GM18499 (cell line): ENCODE measurements at regions not wholly inside any gene's neighbourhood (a gene's known extent, or its start where the extent isn't known, plus 50 kb on each side); places are given as distances from the start of the nearest gene placed in this dataset.
A peak's percentile ranks its signal among the peaks of the same experiment; 100 is the strongest.

ENCODE experiments used
- ATAC-seq: cut with Tn5 transposase; IDR thresholded peaks from one replicate; pipeline ENCODE4 v1.9.1; 2021; ENCODE audit warnings: moderate number of reproducible peaks; ENCODE audit not compliant: insufficient read depth, unreplicated experiment

DNA sequence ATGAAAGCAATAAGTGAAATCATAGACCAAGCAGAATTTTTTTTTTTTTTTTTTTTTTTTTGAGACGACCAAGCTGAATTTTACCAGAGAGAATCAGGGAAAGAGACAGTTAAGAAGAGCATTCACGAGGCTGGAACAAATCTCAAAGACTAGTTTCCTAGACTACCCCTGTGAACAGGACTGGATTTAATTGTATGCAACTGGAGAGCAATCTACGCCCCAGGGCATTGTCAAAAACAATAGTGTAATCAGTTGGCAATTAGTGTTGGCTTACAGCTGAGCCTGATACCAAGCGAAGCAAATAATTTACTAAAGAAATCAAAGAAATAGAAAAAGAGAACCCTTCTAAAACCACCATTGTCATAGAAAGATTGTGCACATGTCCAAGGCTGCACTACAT, 232.9 kb upstream of the CPNE8 start:
- ATAC-seq = no peak

DNA sequence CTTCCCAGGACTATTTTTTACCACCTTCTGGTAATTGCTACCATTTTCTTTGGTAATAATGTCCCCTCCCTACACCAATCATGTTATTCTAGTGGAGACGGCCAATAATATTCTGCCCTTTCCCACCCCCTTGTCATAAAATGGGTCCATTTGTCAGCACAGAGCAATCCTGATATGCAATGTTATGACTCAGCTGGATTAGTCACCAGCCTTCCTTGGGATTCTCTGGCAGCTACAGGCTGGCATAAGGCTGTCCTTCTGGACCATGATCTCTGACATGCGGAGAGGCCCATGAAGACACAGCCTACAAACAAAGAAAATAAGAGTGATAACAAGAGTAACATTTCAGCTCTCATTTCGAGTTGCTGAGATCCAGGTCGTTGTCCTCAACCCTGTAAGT, 222.0 kb upstream of the CPNE8 start:
- ATAC-seq = no peak

DNA sequence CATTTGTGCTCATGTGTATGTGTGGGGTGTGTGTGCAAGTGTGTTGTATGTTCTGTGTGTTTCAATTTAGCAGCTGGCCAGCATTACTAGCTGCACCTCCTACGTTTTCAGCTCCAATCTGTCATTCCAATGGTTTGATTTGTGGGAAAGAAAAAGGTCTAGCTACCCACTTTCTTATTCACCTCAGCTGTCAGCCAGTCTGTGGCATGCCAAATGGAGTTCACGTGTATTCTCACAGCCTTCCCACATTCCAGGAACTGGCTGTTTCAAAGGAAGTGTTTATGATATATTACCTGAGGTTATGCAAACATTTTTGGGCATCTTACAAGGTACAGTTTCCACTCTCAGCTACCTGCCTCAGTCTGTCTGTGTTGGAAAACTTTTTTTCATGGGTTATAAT, 220.2 kb upstream of the CPNE8 start:
- ATAC-seq = no peak

DNA sequence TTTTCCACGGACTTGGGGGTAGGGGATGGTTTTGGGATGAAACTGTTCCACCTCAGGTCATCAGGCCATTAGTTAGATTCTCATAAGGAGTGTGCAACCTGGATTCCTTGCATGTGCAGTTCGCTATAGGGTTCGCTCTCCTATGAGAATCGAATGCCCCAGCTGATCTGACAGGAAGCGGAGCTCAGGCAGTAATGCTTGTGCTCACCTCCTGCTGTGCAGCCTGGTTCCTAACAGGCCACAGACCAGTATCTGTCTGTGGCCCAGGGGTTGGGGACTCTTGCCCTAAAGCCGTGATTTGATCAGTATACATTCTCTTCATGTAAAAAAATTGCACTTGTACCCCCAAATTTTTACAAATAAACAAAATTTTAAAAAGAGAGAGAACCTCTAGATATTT, 219.4 kb upstream of the CPNE8 start:
- ATAC-seq = no peak

DNA sequence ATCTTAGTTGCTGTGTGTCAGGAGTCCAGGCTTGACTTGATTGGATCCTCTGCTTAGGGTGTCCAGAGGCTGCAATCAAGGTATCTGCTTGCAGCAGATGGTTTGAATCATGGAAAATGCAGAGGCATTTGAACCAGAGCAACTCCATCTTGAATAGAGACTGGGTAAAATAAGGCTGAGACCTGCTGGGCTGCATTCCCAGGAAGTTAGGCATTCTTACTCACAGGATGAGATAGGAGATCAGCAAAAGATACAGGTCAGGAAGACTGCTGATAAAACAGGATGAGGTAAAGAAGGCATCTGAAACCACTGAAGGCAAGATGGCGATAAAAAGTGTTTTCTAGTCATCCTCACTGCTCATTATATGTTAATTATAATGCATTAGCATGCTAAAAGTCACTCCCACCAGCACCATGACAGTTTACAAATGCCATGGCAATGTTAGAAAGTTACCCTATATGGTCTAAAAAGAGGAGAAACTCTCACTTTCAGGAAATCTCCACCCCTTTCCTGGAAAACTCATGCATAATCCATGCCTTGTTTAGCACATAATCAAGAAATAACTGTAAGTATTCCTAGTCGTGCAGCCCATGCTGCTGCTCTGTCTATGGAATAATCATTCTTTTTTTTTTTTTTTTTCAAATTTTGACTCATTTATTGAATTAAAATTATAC, 218.3 kb upstream of the CPNE8 start:
- ATAC-seq = no peak

DNA sequence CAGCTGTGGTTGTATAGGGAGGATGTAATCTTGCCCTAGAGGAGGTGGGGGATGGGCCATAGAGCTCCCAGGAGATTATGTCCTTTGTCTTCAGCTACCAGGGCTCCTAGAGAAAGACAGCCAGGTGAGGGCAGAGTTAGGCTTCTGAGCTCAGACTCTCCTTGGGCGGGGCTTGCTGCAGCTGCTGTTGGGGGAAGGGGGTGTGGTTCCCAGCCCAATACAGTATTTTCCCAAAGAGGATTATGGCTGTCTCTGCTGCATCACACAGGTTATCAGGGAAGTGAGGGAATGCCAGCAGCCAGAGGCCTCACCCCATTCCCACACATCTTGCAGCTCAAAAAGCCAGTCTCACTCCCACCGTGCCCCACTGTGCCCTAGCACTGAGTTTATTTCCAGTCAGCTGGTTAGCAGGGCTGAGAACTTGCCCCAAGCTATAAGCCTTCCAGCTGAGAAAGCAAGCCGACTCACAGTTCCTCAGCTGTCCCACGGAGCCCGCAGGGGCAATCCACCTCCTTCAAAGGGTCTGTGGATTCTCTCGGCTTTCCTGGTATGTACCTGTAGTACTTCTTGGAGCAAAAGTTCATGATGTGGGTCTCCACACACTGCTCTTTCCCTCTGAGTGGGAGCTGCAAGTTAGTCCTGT, 217.3 kb upstream of the CPNE8 start:
- ATAC-seq = no peak

DNA sequence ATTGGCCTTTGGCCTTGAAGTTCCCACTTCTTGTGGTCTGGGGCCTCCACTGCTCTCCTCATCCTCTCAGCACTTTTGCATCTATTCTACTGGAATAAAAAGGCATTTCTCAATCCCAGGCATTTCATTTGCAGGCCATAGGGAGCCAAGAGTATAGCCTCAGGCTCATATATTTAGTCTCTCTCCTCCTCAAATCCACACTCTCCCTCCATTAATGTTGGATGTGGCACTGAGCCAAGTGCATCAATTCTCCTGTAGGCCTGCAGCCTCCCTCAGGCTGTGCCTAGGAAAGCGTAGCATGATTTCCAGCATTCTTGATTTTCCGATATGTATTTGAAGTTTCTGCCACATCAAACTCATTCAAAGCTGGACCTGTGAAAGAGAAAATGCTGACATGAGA, 211.5 kb upstream of the CPNE8 start:
- ATAC-seq = no peak

DNA sequence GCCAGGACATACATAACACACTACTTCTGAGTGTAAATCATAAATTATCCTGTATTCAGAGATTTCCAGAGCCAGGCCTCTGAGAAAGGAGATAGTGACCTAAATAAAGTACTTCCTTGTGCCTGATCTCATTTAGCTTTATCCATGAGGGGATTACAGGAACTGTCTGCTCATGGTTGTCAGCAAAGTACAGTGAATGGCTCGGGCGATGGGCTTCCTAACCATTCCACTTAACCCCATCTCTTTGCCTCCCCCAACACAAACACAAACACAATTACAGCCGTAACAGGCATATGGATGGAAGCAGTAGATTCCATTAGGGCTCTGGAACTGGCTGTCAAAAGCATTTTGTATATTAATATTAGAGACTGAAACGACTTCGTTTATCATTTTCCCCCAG, 206.7 kb upstream of the CPNE8 start:
- no peak for ATAC-seq

DNA sequence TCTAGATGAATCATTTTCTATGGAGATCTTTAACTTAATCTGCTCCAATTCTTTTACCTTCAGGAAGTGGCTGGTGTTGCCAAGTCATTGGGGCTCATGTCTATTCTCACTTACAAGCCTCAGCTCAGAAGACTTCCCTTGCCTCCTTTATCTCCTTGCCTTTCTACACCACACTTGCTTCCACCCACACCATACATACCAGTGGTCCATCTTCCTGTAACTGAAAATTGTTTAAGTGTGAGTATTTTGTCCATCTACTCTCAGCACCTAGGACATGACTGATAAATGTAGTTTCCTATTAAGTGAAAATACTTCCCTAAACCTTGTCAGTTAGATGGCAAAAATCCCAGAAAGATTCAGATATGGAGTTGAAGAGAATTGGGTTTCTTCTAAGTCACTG, 199.7 kb upstream of the CPNE8 start:
- ATAC-seq = no peak

DNA sequence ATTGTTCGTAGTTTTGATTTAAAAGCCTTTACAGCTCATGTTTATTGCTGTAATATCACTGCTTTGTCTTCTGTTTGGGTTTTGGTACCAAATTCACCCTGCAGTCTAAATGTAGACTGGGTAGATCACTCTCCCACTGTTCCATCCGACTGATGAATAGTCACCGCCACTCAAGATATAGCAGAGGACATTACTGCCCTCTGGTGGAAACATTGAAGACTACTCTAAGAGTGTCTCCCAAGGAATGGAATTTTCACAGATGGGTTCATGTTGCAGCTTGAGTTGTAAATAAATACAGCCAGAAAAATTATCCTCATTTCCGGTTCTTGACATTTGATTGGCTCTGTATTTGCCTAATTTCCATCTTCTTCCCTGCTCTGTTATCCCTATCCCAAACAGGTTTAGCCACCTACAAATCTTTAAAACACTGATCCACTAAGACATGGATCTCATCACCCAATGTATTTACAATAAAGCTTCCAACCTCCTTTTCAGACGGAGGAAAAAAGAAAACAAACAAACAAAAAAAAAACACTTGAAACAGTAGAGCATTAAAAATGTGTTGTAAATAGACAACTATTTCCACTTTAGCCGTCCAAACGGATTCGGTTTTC, 198.3 kb upstream of the CPNE8 start:
- ATAC-seq = peak; percentile 84

DNA sequence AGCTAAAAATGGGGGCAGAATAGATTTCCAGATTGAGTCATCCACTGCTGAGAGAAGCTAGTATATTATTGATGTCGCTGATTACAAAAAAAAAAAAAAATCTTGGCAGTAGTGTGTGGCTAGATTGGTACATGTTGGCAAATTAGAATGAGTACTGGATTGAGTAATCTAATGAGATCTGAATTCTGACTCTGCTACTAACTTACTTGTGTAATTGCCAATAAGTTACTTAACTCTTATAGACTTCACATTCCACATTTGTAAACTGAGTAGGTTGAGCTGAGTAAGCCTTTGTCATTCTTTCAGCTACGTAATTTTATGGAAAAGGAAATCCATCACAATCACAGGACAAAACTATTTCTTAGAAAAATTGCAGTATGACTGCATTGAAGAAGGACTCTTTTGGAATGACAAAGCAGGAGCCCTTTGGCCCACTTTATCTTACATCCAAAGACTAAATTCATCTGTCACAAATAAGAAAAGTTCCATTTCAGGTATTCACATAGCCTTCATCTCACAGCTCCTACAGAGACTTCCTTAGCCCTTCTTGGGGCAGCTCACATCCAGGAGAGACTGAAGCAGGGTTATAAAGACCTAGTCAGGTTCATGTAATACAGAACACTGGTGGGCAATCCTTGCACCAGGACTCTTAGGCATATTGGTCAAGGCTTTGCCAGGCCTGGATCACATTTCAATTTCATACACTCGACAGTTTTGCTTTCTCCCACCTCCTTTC, 197.3 kb upstream of the CPNE8 start:
- ATAC-seq = no peak

DNA sequence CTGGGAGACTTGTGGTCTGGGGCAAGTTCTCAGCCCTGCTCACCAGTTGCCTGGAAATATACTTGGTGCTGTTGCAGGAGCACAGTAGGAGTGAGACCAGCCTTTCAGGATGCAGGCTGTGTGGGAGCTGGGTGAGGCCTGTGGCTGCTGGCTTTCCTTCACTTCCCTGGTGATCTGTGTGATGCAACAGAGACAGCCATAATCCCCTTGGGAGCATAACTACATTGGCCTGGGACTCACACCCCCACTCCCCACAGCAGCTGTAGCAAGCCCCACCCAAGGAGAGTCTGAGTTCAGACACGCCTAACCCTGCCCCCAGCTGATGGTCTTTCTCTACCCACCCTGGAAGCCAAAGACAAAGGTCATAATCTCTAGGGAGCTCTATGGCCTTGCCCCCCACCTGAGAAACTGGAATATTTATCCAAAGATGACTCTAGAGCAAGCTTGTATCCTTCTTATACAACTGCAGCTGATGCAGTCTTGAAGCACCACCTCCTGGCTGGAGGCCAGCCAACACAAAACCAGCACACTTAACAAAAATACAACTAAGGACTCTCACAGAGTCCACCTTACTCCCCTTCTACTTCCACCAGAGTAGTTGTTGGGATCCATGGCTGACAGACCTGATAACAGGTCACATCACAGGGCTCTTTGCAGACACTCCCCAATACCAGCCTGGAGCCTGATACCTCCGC, 190.4 kb upstream of the CPNE8 start:
- no peak for ATAC-seq

DNA sequence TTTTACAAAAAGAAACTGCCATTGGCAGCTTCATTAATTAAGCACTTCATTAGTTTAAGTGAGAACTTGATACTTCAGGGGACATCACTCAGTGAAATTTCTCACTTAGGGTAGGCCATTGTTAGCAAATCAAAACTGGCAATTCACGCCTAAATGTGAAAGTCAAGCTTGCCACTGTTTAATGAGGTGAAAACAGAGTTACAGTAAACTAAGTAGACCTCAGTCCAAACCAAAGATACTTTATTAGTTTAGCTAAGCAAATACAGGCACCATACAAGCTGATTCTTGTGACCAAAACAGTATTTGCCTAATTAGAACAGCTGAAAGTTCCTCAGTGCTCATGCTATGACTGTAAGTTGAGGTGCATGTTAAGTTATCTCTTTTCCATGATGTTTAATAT, 176.5 kb upstream of the CPNE8 start:
- no peak for ATAC-seq

DNA sequence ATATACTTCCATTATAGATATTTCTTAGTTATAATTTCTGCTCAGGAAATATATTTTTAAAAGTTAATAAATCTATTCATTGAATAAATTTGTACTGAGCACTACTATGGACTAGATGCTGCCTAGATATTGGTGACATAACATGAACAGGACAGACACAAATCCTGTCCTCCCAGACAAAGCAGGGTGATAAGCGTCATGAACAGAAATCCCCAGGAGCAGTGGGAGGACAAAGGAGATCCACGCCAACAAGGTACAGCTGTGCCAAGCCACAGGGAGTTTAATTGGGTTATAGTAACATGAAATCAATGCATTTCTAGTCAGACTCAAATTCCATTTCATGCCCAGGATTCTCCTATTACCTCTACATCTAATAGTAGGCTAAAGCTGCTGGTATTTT, 171.8 kb upstream of the CPNE8 start:
- ATAC-seq = no peak

DNA sequence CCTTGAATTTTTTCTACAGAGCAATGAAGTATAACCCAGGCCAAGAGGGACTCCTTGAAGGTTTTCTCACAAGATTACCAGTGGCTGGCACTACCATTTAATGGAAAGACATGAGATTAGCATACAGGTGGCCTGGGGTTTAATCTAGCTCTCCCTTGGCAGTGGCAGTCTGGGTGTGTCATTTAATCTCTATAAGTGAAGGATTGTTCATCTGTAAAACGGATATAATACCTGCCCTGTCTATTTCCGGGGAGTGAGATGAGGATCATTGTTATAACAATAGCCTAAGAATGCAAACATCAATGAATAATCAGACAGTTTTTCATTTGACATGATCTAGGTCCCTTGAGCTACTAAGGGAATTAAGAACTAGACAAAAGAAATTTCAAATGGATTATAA, 168.7 kb upstream of the CPNE8 start:
- no peak for ATAC-seq

DNA sequence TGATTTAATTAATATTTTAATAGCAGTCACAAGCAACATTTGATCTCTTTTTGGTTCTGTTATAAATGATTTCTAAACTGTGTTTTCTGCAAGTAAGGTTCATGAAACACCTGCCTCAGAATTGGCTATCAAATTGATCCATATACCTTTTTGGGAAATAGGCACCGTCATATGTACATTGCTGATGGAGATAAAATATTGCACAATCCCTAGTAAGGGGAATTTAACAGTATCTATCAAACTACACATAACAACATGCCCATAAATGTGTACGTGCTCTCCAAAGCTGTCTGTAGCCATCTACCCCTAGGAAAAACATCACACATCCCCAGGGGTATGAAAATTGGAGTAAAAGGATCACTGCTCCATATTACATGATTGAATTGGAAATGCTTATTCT, 167.3 kb upstream of the CPNE8 start:
- no peak for ATAC-seq

DNA sequence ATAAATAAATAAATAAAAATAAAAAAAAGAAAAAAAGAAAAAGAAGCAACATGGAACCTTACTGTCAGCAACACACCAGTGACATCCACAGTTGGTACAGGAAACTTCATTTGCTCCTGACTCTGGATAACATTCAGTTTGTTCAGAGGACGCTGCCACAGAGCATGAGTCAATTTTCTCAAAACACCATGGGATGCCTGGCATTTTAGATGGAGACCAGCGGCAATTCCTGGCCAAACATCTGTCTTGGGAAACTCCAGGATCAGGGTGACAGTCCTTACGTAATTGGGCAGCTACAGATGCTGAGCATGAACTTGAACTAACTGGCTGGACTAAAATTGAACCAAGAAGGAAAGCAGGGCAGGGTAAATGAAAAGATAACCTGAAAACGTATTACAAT, 166.2 kb upstream of the CPNE8 start:
- no peak for ATAC-seq

DNA sequence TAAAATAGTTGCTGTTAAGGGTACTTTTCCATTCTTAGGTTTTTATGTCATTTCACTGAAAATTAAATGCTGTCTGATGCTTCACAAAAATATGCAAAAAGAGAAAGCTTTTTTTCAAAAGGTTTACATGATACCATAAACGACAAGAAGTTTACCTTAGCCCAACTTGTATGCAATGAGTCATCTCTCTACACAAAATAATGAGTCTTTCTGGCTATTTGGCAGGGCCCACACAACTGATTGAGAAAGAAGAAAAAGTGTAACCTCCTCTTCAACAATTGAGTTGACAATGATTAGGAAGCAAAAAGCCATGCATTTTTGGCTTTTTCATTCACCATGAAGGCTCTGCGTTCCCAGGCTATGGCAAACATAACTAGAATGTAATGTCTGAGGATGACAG, 165.4 kb upstream of the CPNE8 start:
- ATAC-seq = no peak

DNA sequence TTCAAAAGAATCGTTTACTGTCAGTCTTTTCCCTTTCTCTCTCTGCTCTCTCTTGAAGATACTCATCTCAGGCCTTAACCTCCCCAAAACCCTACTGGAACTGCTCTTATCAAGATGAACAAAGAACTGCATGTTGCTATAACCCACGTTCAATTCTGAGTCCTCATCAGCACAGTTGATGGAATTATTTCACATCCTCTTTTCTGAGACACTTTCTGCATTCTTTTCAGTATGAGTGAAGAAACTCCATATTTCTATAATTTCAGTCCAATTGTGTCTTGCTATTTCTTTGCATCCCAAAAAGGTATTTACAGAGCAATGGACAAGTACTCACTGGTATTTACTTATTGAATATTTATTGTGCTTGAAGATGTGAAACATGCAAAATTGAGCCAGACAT, 160.1 kb upstream of the CPNE8 start:
- ATAC-seq = no peak

DNA sequence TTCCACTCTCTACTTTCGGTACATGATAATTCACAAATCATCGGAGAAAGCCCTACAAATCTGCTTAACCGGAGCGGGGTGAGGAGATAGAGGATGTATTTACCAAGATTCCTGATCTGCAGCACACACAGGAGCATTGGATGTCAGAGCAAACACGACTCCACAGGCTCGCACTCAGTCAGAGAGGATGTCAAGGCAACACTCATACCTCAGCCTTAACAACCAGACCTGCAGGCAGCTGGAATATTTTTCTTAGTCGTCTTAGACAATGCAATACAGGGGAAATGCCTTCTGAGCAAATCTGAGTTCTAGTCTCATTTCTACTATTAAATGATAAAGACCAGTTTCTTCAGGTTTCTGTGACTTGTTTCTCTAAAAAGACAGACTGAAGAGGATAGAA, 159.3 kb upstream of the CPNE8 start:
- no peak for ATAC-seq
